Fibroblast of mammary gland (primary cell): ENCODE measurements at regions not wholly inside any gene's neighbourhood (a gene's known extent, or its start where the extent isn't known, plus 50 kb on each side); places are given as distances from the start of the nearest gene placed in this dataset.
A peak's percentile ranks its signal among the peaks of the same experiment; 100 is the strongest.

Experiments
- DNase-seq: peaks from one replicate; pipeline ENCODE4 v3.0.0-alpha.2; 2010; ENCODE audit warnings: low read depth
- H3K4me3 ChIP-seq: 2 replicates; pipeline ENCODE4 v1.5.1; 2011; ENCODE audit warnings: low read depth, mild to moderate bottlenecking, low read length, moderate library complexity; ENCODE audit not compliant: control insufficient read depth
- CTCF ChIP-seq: conservative IDR thresholded peaks from 2 replicates; pipeline ENCODE4 v1.5.1; 2011; ENCODE audit warnings: low read depth, low read length, inconsistent platforms; ENCODE audit not compliant: control insufficient read depth, insufficient read depth

GRCh38 chrX:2581296-2581695, 80.5 kb upstream of the DHRSX start:
- no peak overlapping the region for H3K4me3 ChIP-seq
- DNase-seq: no peak
- TF ChIP-seq CTCF: no peak

- DNase-seq: no peak
- H3K4me3 ChIP-seq: no peak overlapping the region
- no peak for TF ChIP-seq CTCF
These were observed 78.1 kb upstream of the DHRSX start for GRCh38 chrX:2578864-2579263.

GRCh38 chrX:2577844-2578466, 77.2 kb upstream of the DHRSX start:
- no peak for TF ChIP-seq CTCF
- DNase-seq: no peak
- H3K4me3 ChIP-seq: no peak overlapping the region

- no peak for TF ChIP-seq CTCF
- H3K4me3 ChIP-seq: no peak overlapping the region
- DNase-seq: peak; percentile 13
These were observed 76.0 kb upstream of the DHRSX start for GRCh38 chrX:2576793-2577192.

GRCh38 chrX:2574271-2574670, 73.5 kb upstream of the DHRSX start:
- no peak for DNase-seq
- no peak overlapping the region for H3K4me3 ChIP-seq
- TF ChIP-seq CTCF: no peak

GRCh38 chrX:2572740-2573139, 72.0 kb upstream of the DHRSX start:
- peak; percentile 25 for DNase-seq
- H3K4me3 ChIP-seq: no peak overlapping the region
- no peak for TF ChIP-seq CTCF

GRCh38 chrX:2568125-2568524, 67.3 kb upstream of the DHRSX start:
- no peak for TF ChIP-seq CTCF
- H3K4me3 ChIP-seq: no peak overlapping the region
- DNase-seq: no peak
